HEK293T (cell line): ENCODE measurements at regions not wholly inside any gene's neighbourhood (a gene's known extent, or its start where the extent isn't known, plus 50 kb on each side); places are given as distances from the start of the nearest gene placed in this dataset.

Experiments
- CTCF ChIA-PET: fragments of 350-600 bp; formaldehyde crosslinking; extraction: SDS; loops from one replicate; lab custom pipeline; 2021; ENCODE audit warnings: antibody characterized with exemption, inconsistent platforms; lab: Yijun Ruan, JAX
- POLR2A ChIA-PET: fragments of 350-600 bp; formaldehyde crosslinking; extraction: SDS; loops from one replicate; lab custom pipeline; 2020; ENCODE audit warnings: antibody characterized with exemption, inconsistent platforms; lab: Yijun Ruan, JAX
- DNase-seq: peaks from one replicate; pipeline ENCODE4 v3.0.0; 2012; ENCODE audit warnings: mixed read lengths; ENCODE audit errors: extremely low spot score
- ARNT ChIP-seq: fragments of 450-650 bp; IDR thresholded peaks from 2 replicates; pipeline ENCODE4 v1.6.1; 2017; ENCODE audit warnings: mild to moderate bottlenecking
- BHLHE40 ChIP-seq: fragments of 450-650 bp; IDR thresholded peaks from 2 replicates; pipeline ENCODE4 v1.6.1; 2016; ENCODE audit warnings: mild to moderate bottlenecking, moderate library complexity, borderline replicate concordance
- CTBP1 ChIP-seq: fragments of 450-650 bp; IDR thresholded peaks from 2 replicates; pipeline ENCODE4 v1.6.1; 2016; ENCODE audit warnings: borderline replicate concordance
- ELF4 ChIP-seq: fragments of 450-650 bp; IDR thresholded peaks from 2 replicates; pipeline ENCODE4 v1.6.1; 2017; ENCODE audit warnings: antibody characterized with exemption
- FOXA1 ChIP-seq: fragments of 450-650 bp; IDR thresholded peaks from 2 replicates; pipeline ENCODE4 v1.6.1; 2016; ENCODE audit warnings: mild to moderate bottlenecking
- FOXK2 ChIP-seq: fragments of 450-650 bp; IDR thresholded peaks from 2 replicates; pipeline ENCODE4 v1.6.1; 2016; ENCODE audit warnings: mild to moderate bottlenecking
- FOXM1 ChIP-seq: fragments of 450-650 bp; IDR thresholded peaks from 2 replicates; pipeline ENCODE4 v1.6.1; 2017; ENCODE audit warnings: mild to moderate bottlenecking, borderline replicate concordance
- HDGF ChIP-seq: fragments of 450-650 bp; IDR thresholded peaks from 2 replicates; pipeline ENCODE4 v1.6.1; 2017; ENCODE audit warnings: antibody characterized with exemption, borderline replicate concordance
- L3MBTL2 ChIP-seq: fragments of 450-650 bp; conservative IDR thresholded peaks from 2 replicates; pipeline ENCODE4 v1.6.1; 2016; ENCODE audit warnings: mild to moderate bottlenecking
- LEF1 ChIP-seq: fragments of 450-650 bp; IDR thresholded peaks from 2 replicates; pipeline ENCODE4 v1.6.1; 2017; ENCODE audit warnings: mild to moderate bottlenecking, borderline replicate concordance
- NFRKB ChIP-seq: fragments of 450-650 bp; IDR thresholded peaks from 2 replicates; pipeline ENCODE4 v1.6.1; 2016; ENCODE audit warnings: mild to moderate bottlenecking, moderate library complexity
- SP1 ChIP-seq: fragments of 450-650 bp; IDR thresholded peaks from 2 replicates; pipeline ENCODE4 v1.6.1; 2017
- SUZ12 ChIP-seq: fragments of 450-650 bp; IDR thresholded peaks from 2 replicates; pipeline ENCODE4 v1.6.1; 2016; ENCODE audit warnings: mild to moderate bottlenecking
- TARDBP ChIP-seq: fragments of 450-650 bp; IDR thresholded peaks from 2 replicates; pipeline ENCODE4 v1.6.1; 2016
- ZNF384 ChIP-seq: fragments of 450-650 bp; IDR thresholded peaks from 2 replicates; pipeline ENCODE4 v1.6.1; 2016
- TF ChIP-seq, protein P1 (sequence below): fragments of 450-650 bp; IDR thresholded peaks from 2 replicates; pipeline ENCODE4 v1.6.1; 2016

DNA sequence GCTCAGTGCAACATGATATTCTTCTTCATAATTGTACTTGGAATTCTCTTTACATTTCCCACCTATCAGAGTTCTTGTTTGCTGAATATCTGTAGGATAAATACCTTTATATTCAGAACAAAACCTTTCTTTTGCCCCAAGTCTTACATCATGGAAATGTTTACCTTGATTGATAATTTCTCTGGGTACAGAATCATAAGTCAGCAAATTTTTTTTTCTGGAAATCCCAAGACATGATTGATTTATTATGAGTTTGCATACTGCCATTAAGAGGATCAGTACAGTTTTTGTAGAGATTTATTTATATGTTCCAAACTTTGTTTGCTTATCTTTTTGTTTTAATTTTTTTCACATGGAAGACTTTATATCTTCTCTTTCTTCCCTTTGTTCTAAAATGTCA is 699.8 kb upstream of the KIF2B start:
- ChIA-PET CTCF (no interaction called here), POLR2A (no interaction called here)
- TF ChIP-seq SUZ12 (no peak), ARNT (no peak), NFRKB (no peak), FOXM1 (no peak)
- DNase-seq, result no peak

DNA sequence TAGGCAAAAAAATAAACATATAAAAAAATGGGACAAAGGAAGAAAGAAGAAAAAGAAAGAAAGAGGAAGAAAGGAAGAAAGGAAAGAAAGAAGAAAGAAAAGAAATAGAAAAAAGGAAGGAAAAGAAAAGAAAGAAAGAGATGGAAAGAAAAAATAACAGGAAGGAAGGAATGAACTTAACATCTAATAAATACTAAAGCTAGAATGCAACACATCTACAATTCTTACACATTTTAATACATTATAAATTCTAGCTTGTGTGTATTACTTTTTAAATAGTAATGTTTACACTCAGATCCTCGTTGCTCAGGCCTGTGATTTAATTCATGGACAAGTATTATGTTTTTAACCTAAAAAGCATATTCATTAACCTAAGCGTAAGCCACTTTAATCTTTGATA is 703.0 kb upstream of the KIF2B start:
- POLR2A ChIA-PET, result no interaction called here
- CTCF ChIA-PET, result no interaction called here
- no peak for TF ChIP-seq FOXA1
- no peak for TF ChIP-seq ARNT
- no peak for TF ChIP-seq SP1
- no peak for TF ChIP-seq TARDBP
- no peak for TF ChIP-seq FOXM1
- DNase-seq, result no peak

DNA sequence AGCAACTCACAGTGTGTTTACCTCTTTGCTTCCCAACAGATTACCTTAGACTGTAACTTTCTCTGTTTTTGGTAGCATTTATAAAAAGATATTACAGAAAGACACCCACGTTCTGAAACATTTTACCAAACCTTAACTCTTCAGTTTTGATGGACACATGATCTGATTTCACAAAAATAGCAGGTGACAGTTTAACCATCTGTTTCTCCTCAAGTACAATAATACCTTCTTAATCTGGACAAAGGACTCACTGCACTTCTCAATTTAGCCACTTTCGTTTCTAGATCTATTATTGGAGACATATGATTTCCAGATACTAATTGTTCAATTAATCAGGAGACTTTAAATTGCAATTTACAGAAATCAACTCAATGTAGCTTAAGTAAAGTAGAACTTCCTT is 703.8 kb upstream of the KIF2B start:
- ChIA-PET CTCF (no interaction called here), POLR2A (no interaction called here)
- no peak for DNase-seq
- no peak for TF ChIP-seq FOXM1
- TF ChIP-seq ARNT, result no peak
- no peak for TF ChIP-seq ZNF384
- no peak for TF ChIP-seq ELF4
- no peak for TF ChIP-seq NFRKB
- no peak for TF ChIP-seq FOXK2
- TF ChIP-seq TARDBP, result no peak
- no peak for TF ChIP-seq FOXA1
- no peak for TF ChIP-seq BHLHE40
- no peak for TF ChIP-seq HDGF
- TF ChIP-seq CTBP1, result no peak
- no peak for TF ChIP-seq SUZ12
- no peak for TF ChIP-seq LEF1
- no peak for TF ChIP-seq L3MBTL2
- no peak for TF ChIP-seq SP1
- TF ChIP-seq, protein P1, sequence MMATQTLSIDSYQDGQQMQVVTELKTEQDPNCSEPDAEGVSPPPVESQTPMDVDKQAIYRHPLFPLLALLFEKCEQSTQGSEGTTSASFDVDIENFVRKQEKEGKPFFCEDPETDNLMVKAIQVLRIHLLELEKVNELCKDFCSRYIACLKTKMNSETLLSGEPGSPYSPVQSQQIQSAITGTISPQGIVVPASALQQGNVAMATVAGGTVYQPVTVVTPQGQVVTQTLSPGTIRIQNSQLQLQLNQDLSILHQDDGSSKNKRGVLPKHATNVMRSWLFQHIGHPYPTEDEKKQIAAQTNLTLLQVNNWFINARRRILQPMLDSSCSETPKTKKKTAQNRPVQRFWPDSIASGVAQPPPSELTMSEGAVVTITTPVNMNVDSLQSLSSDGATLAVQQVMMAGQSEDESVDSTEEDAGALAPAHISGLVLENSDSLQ, result no peak

DNA sequence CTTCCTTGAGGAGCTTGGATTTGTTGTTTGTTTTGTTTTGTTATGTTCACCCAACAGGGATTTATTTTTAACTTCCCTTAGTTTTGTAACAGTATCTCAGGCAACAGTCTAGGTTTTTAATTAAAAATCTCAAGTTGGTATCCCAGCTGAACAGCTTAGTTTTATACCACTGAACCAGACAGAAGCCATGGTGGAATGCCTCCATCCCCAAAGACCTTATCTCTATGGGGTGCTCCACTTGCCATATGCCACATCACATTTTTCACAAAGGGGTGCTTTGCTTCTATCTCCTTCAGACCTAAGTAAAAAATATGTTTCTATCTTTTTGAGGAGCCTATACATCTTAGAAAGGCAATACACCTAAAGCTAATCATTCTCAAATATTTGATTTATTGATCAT is 715.8 kb upstream of the KIF2B start:
- no peak for DNase-seq
- TF ChIP-seq, protein P1, result no peak
- TF ChIP-seq CTBP1 (no peak), TARDBP (no peak), SP1 (no peak), ELF4 (no peak), FOXM1 (no peak), ARNT (no peak), HDGF (no peak), FOXK2 (no peak), ZNF384 (no peak)
- ChIA-PET POLR2A (no interaction called here), CTCF (no interaction called here)

DNA sequence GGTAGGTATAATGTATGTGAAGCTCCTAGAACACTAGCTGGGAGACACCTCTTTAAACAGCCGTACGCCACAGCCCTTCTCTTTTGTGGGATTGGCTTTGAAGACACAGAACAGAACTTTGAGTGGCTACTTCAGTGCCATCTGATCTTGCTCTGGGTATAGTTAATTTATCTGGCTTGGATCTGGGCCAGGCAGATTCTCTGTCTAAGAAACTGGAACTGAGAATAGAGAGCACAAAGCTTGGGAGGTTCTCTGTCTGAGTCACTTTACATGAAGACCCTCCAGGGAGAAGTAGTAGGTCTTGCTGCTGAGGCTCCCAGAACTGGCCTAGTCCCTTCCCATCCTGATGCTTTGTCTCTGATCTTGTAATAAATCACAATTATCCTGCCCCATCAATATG is 721.0 kb upstream of the KIF2B start:
- ChIA-PET CTCF (no interaction called here), POLR2A (no interaction called here)
- DNase-seq, result no peak
- no peak for TF ChIP-seq CTBP1
- no peak for TF ChIP-seq L3MBTL2
- no peak for TF ChIP-seq SUZ12
- no peak for TF ChIP-seq FOXM1
- TF ChIP-seq HDGF, result no peak
- TF ChIP-seq ELF4, result no peak
- TF ChIP-seq TARDBP, result no peak
- TF ChIP-seq ZNF384, result no peak
- no peak for TF ChIP-seq FOXK2

DNA sequence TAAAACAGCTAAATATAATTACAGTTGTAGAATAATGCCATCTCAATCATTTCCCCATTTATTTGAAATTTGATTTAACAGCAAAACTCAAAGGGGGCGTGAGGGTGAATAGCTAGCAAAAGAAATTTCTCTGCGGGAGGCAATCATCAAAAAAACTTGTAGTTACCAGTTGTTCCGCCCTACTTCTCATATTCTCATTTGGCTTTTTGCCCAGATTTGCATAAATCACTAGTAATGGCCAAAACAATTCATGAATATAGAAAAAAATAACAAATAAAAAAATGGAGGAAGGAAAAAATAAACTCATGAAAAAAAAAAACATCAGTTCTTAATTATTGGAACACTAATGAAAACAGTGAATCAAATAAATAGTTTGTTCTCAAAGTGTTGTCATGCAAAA is 722.6 kb upstream of the KIF2B start:
- no peak for DNase-seq
- TF ChIP-seq, protein P1, result no peak
- TF ChIP-seq HDGF, result no peak
- no peak for TF ChIP-seq BHLHE40
- TF ChIP-seq NFRKB, result no peak
- CTCF ChIA-PET, result no interaction called here
- POLR2A ChIA-PET, result no interaction called here

DNA sequence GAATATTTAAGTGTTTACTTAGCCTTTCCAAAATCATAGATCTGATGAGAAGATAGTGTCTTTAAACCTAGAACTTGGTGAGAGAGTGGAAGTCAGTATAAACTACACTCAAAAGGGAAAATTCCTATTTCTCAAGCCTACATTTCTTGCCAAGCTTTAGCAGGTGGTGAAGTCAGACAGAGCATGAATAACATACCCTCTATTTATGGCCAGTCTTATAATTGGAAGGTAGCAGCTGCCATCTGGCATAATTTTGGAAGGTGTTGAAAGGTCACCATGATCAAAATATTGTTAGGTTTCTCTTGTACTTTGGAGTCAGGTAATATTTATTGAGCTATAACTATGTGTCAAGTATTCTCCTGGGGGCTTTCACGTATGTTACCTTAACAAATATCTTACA is 729.3 kb upstream of the KIF2B start:
- TF ChIP-seq ZNF384 (no peak), TARDBP (no peak), BHLHE40 (no peak), L3MBTL2 (no peak), FOXK2 (no peak)
- ChIA-PET CTCF (no interaction called here), POLR2A (no interaction called here)
- no peak for DNase-seq

DNA sequence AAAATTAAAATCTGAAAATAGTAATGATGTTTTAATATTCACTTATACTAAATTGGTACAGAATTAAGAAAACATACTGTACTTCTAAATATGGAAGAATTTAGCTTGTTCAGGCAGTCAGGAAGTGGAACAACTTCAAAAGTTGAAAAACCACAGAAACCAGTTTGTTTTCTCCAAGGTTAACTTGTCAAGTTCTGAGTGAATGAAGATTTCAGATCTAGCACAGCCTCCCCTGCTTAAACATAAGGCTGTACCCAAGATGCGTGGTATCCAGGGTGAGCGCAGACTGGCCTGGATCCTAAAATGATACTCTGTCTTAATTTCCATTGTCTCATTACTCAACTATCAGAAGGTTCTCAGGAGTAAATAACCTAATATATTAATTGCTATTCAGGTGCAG is 730.7 kb upstream of the KIF2B start:
- ChIA-PET POLR2A (no interaction called here), CTCF (no interaction called here)
- TF ChIP-seq CTBP1, result no peak
- no peak for TF ChIP-seq FOXM1
- no peak for TF ChIP-seq ELF4
- no peak for TF ChIP-seq TARDBP
- TF ChIP-seq SUZ12, result no peak
- no peak for TF ChIP-seq ARNT
- TF ChIP-seq FOXA1, result no peak
- no peak for TF ChIP-seq ZNF384
- no peak for TF ChIP-seq SP1
- TF ChIP-seq HDGF, result no peak
- no peak for TF ChIP-seq LEF1
- no peak for TF ChIP-seq BHLHE40
- TF ChIP-seq FOXK2, result no peak
- no peak for DNase-seq
